MM.1S (cell line): ENCODE measurements at regions not wholly inside any gene's neighbourhood (a gene's known extent, or its start where the extent isn't known, plus 50 kb on each side); places are given as distances from the start of the nearest gene placed in this dataset.

ENCODE experiments used
- CTCF ChIP-seq: fragments of 300-600 bp; sonication (generic); IDR thresholded peaks from 2 replicates; pipeline ENCODE4 v1.5.1; 2016; ENCODE audit warnings: antibody characterized with exemption, low read length, mixed read lengths
- EZH2 ChIP-seq: fragments of 300-600 bp; sonication (generic); optimal IDR thresholded peaks from 2 replicates; pipeline ENCODE3; 2017; ENCODE audit warnings: low read depth, mild to moderate bottlenecking, antibody characterized with exemption, low read length, mixed read lengths
- EZH2phosphoT487 ChIP-seq: fragments of 300-600 bp; sonication (generic); IDR thresholded peaks from 2 replicates; pipeline ENCODE4 v1.6.1; 2018; ENCODE audit warnings: antibody characterized with exemption, low read length

GRCh38 chr14:98960617-98961013 lies 311.4 kb downstream of the BCL11B start:
- no peak for TF ChIP-seq CTCF
- TF ChIP-seq EZH2phosphoT487, result no peak
- TF ChIP-seq EZH2, result no peak
